A549 (cell line): ENCODE measurements at regions not wholly inside any gene's neighbourhood (a gene's known extent, or its start where the extent isn't known, plus 50 kb on each side); places are given as distances from the start of the nearest gene placed in this dataset.

Experiments used
- ATAC-seq, 2 experiments: fragments of 200-7000 bp in 1 of 2; fragments of >200 bp in 1 of 2; cut with Nextera tagmentation in 1 of 2; cut with Tn5 transposase in 1 of 2; 3 replicates each; pipeline versions ENCODE4 v1.8.0 to v1.9.1; 2018 to 2020; ENCODE audit warnings: mild to moderate bottlenecking in 1 of 2, moderate library complexity in 1 of 2
- CTCF ChIA-PET: fragments of 300-600 bp; sonication (Branson Sonifier 250); formaldehyde crosslinking; extraction: SDS; loops from one replicate; lab custom pipeline; 2021; ENCODE audit warnings: antibody characterized with exemption, inconsistent platforms; lab: Yijun Ruan, JAX
- POLR2A ChIA-PET: fragments of 350-600 bp; formaldehyde crosslinking; extraction: SDS; loops from one replicate; lab custom pipeline; 2021; ENCODE audit warnings: antibody characterized with exemption, inconsistent platforms; lab: Yijun Ruan, JAX
- DNase-seq, 2 experiments: peaks; one replicate each; pipeline versions ENCODE4 v3.0.0 to v3.0.0-alpha.2; 2011 to 2016; ENCODE audit warnings: low read depth in 1 of 2, low spot score in 1 of 2
- FAIRE-seq: peaks from 2 replicates; lab custom pipeline; 2011; peaks lifted over from hg19 to GRCh38; lab: Jason Lieb, UNC
- H3K27ac ChIP-seq, 2 experiments: fragments of >200 bp; sonication (Bioruptor Twin); formaldehyde crosslinking; 3 replicates each; pipeline ENCODE4 v1.5.1; 2016 to 2017
- H3K4me1 ChIP-seq: fragments of >200 bp; sonication (Bioruptor Twin); formaldehyde crosslinking; 3 replicates; pipeline ENCODE4 v1.6.1; 2016
- H3K4me2 ChIP-seq: fragments of >200 bp; sonication (Bioruptor Twin); formaldehyde crosslinking; 3 replicates; pipeline ENCODE4 v1.6.1; 2016
- H3K4me3 ChIP-seq: fragments of >200 bp; sonication (Bioruptor Twin); formaldehyde crosslinking; 3 replicates; pipeline ENCODE4 v1.5.1; 2016
- H3K9me3 ChIP-seq: fragments of >200 bp; sonication (Bioruptor Twin); formaldehyde crosslinking; 3 replicates; pipeline ENCODE4 v1.6.1; 2016
- CBX2 ChIP-seq: fragments of 200-600 bp; sonication (generic); IDR thresholded peaks from 2 replicates; pipeline ENCODE4 v1.6.1; 2016; ENCODE audit warnings: low read depth, mild to moderate bottlenecking, borderline replicate concordance
- CBX8 ChIP-seq: fragments of 200-600 bp; sonication (generic); IDR thresholded peaks from 2 replicates; pipeline ENCODE4 v1.6.1; 2016
- CHD4 ChIP-seq: fragments of 200-600 bp; sonication (generic); IDR thresholded peaks from 2 replicates; pipeline ENCODE4 v1.6.1; 2016; ENCODE audit warnings: antibody characterized with exemption, mild to moderate bottlenecking, borderline replicate concordance
- EHF ChIP-seq: fragments of 250-450 bp; sonication (Bioruptor Pico); IDR thresholded peaks from 2 replicates; pipeline ENCODE4 v1.5.0; 2020; ENCODE audit warnings: mild to moderate bottlenecking
- EHMT2 ChIP-seq: fragments of 200-600 bp; sonication (generic); IDR thresholded peaks from 2 replicates; pipeline ENCODE4 v1.6.1; 2016; ENCODE audit warnings: antibody characterized with exemption, low read depth, mild to moderate bottlenecking, moderate library complexity
- FOSL2 ChIP-seq, 2 experiments: fragments of 450-650 bp in 1 of 2; fragments of >200 bp in 1 of 2; sonication (Bioruptor Twin) in 1 of 2; formaldehyde crosslinking; IDR thresholded peaks; 2 replicates each; pipeline versions ENCODE4 v1.5.0 to v1.6.1; 2016 to 2020; ENCODE audit warnings: mild to moderate bottlenecking in 1 of 2, moderate library complexity in 1 of 2
- HDAC2 ChIP-seq: fragments of 200-600 bp; sonication (generic); IDR thresholded peaks from 2 replicates; pipeline ENCODE4 v1.6.1; 2016
- HOXB13 ChIP-seq: fragments of 250-450 bp; sonication (Bioruptor Pico); IDR thresholded peaks from 2 replicates; pipeline ENCODE4 v1.5.0; 2020; ENCODE audit warnings: low read depth, mild to moderate bottlenecking, moderate library complexity
- HOXB5 ChIP-seq: fragments of 250-450 bp; sonication (Bioruptor Pico); IDR thresholded peaks from 2 replicates; pipeline ENCODE4 v1.5.0; 2020; ENCODE audit warnings: mild to moderate bottlenecking, moderate library complexity
- JUNB ChIP-seq: fragments of >200 bp; sonication (Bioruptor Twin); formaldehyde crosslinking; IDR thresholded peaks from 2 replicates; pipeline ENCODE4 v1.6.1; 2016
- KDM1A ChIP-seq: fragments of 200-600 bp; sonication (generic); IDR thresholded peaks from 2 replicates; pipeline ENCODE4 v1.6.1; 2016; ENCODE audit warnings: low read depth, mild to moderate bottlenecking
- KDM5A ChIP-seq: fragments of 200-600 bp; sonication (generic); IDR thresholded peaks from 2 replicates; pipeline ENCODE4 v1.6.1; 2016; ENCODE audit warnings: antibody characterized with exemption, mild to moderate bottlenecking
- MAFK ChIP-seq: fragments of 450-650 bp; IDR thresholded peaks from 2 replicates; pipeline ENCODE4 v1.6.1; 2014; ENCODE audit not compliant: partially characterized antibody
- MAZ ChIP-seq: fragments of 150-350 bp; IDR thresholded peaks from 2 replicates; pipeline ENCODE4 v1.6.1; 2014; ENCODE audit warnings: antibody characterized with exemption, low read depth, low read length, borderline replicate concordance
- MYC ChIP-seq: IDR thresholded peaks from 2 replicates; pipeline ENCODE4 v1.6.1; 2012; ENCODE audit warnings: mild to moderate bottlenecking, inconsistent platforms, low read length, improper control_type of control experiment, borderline replicate concordance
- NR3C1 ChIP-seq: fragments of >200 bp; sonication (Bioruptor Twin); formaldehyde crosslinking; IDR thresholded peaks from 3 replicates; pipeline ENCODE4 v1.6.1; 2017
- PHF8 ChIP-seq: fragments of 200-600 bp; sonication (generic); IDR thresholded peaks from 2 replicates; pipeline ENCODE4 v1.6.1; 2016; ENCODE audit warnings: low read depth, mild to moderate bottlenecking, antibody characterized with exemption, moderate library complexity, borderline replicate concordance
- POLR2A ChIP-seq: IDR thresholded peaks from 2 replicates; pipeline ENCODE4 v1.6.1; 2012; ENCODE audit warnings: mild to moderate bottlenecking, low read length
- POLR2AphosphoS2 ChIP-seq: conservative IDR thresholded peaks from 2 replicates; pipeline ENCODE4 v1.6.1; 2012; ENCODE audit warnings: low read length, improper control_type of control experiment, inconsistent platforms
- RCOR1 ChIP-seq: fragments of 150-350 bp; IDR thresholded peaks from 2 replicates; pipeline ENCODE4 v1.6.1; 2014; ENCODE audit warnings: antibody characterized with exemption, low read length, low read depth
- SREBF2 ChIP-seq: fragments of 450-650 bp; IDR thresholded peaks from 2 replicates; pipeline ENCODE4 v1.6.1; 2014; ENCODE audit warnings: mild to moderate bottlenecking, moderate library complexity
- TP53 ChIP-seq: fragments of 250-450 bp; sonication (Bioruptor Pico); IDR thresholded peaks from 2 replicates; pipeline ENCODE4 v1.5.0; 2021; ENCODE audit warnings: mild to moderate bottlenecking, moderate library complexity
- ZC3H11A ChIP-seq: fragments of 450-650 bp; IDR thresholded peaks from 2 replicates; pipeline ENCODE4 v1.6.1; 2014; ENCODE audit warnings: antibody characterized with exemption, mild to moderate bottlenecking
- ZFP36 ChIP-seq: fragments of 450-650 bp; IDR thresholded peaks from 2 replicates; pipeline ENCODE4 v1.6.1; 2014; ENCODE audit warnings: borderline replicate concordance; ENCODE audit not compliant: partially characterized antibody
- WGBS: methylation state at CpG from one replicate; pipeline ENCODE4 v1.1.6; 2017; ENCODE audit errors: missing lambda C conversion rate; 5-methylcytosine and 5-hydroxymethylcytosine counted together
- TF ChIP-seq, protein P1 (sequence below): fragments of 250-450 bp; sonication (Bioruptor Pico); IDR thresholded peaks from 2 replicates; pipeline ENCODE4 v1.5.0; 2021; ENCODE audit warnings: mild to moderate bottlenecking, moderate library complexity, borderline replicate concordance
- TF ChIP-seq, protein P2 (sequence below): fragments of 450-650 bp; IDR thresholded peaks from 2 replicates; pipeline ENCODE4 v1.6.1; 2014; ENCODE audit warnings: antibody characterized with exemption
- TF ChIP-seq, protein P3 (sequence below): fragments of >200 bp; sonication (Bioruptor Twin); formaldehyde crosslinking; IDR thresholded peaks from 3 replicates; pipeline ENCODE4 v1.5.1; 2016
- TF ChIP-seq, protein P4 (sequence below): IDR thresholded peaks from 2 replicates; pipeline ENCODE4 v1.6.1; 2012
- TF ChIP-seq, protein P5 (sequence below): fragments of >200 bp; sonication (Bioruptor Twin); formaldehyde crosslinking; IDR thresholded peaks from 3 replicates; pipeline ENCODE4 v1.6.1; 2016

DNA sequence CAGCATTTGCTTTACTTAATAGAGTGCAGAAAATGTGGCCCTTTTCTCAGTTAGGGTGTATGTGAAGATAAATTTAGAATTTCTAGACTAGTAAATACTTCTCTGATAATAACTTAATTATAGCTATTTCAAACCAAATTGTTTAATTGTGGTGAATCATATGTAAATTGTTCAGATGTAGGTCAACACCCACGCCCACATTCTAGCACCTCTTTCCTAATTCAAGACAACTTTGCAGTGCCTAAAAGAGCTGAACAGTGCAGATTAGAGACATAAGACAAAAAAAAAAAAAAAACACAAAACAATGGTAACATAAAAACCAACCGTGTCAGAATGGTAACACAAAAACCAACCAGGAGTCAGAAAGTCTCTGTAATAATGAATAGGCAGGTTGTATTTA, 758.3 kb downstream of the USP25 start (continued):
- TF ChIP-seq CHD4 (no peak), ZC3H11A (no peak)

DNA sequence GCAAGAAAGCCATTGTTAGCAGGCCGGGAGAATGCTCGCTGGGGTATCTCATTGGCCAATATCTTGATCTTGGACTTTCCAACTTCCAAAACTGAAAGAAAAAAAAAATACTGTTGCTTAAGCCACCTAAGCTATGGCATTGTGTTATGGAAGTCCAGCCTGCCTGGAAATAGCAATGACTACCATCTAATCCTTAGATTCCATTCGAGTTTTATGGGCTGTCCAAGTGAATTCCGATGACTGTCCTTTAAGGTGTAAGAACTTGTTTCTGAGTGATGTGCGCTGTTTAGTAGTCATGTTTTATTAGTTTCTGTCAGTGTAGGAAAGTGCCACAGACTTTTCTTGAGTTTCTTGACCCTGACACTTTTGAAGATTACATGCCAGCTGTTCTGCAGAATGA, 762.6 kb downstream of the USP25 start:
- ATAC-seq = no peak
- TF ChIP-seq, protein P1, sequence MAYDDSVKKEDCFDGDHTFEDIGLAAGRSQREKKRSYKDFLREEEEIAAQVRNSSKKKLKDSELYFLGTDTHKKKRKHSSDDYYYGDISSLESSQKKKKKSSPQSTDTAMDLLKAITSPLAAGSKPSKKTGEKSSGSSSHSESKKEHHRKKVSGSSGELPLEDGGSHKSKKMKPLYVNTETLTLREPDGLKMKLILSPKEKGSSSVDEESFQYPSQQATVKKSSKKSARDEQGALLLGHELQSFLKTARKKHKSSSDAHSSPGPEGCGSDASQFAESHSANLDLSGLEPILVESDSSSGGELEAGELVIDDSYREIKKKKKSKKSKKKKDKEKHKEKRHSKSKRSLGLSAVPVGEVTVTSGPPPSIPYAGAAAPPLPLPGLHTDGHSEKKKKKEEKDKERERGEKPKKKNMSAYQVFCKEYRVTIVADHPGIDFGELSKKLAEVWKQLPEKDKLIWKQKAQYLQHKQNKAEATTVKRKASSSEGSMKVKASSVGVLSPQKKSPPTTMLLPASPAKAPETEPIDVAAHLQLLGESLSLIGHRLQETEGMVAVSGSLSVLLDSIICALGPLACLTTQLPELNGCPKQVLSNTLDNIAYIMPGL (CRISPR knock-in tag) = no peak
- TF ChIP-seq RCOR1 = no peak
- no peak for TF ChIP-seq FOSL2 (IDR thresholded peaks at IDR 0.05)
- no peak for TF ChIP-seq FOSL2 (CRISPR knock-in tag; IDR thresholded peaks at IDR 0.05)
- no peak for TF ChIP-seq PHF8
- TF ChIP-seq MAFK = no peak
- no peak for TF ChIP-seq KDM1A
- TF ChIP-seq TP53 (CRISPR knock-in tag) = no peak
- no peak for TF ChIP-seq CBX2
- POLR2A ChIA-PET = no interaction called here
- H3K4me3 ChIP-seq = no peak overlapping the region
- no peak overlapping the region for H3K4me2 ChIP-seq
- H3K9me3 ChIP-seq = no peaks in the 10 kb centered on the region
- CTCF ChIA-PET = no interaction called here
- no peak for DNase-seq
- H3K4me1 ChIP-seq = no peaks in the 10 kb centered on the region
- H3K27ac ChIP-seq = no peak overlapping the region
- no peak for FAIRE-seq
- 97% methylated on average over 5 of the region's 5 CpGs for WGBS

DNA sequence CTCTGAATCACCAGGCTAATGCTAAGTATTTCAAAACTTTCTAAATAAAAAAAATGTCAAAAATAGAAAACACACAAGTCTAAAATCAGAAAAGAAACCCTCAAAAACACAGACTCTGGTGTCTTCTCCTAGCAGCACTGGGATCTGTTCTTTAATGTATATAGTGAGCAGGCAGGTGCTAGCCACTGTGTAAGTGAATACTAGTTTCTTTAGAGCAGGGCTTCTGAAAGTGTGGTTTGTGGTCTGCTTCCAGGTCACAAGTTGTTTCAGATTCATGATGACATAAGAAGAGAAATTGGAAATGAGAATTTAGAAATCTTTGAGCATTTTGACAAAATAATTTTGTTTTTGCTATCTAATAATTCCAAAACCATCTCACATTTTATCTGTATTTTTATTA, 763.1 kb downstream of the USP25 start:
- H3K4me1 ChIP-seq = no peaks in the 10 kb centered on the region
- no peak for TF ChIP-seq EHF (CRISPR knock-in tag)
- no peak for TF ChIP-seq HOXB13 (CRISPR knock-in tag)
- no peak for TF ChIP-seq MYC
- TF ChIP-seq FOSL2 (IDR thresholded peaks at IDR 0.05) = no peak
- no peak for TF ChIP-seq FOSL2 (CRISPR knock-in tag; IDR thresholded peaks at IDR 0.05)
- TF ChIP-seq, protein P2, sequence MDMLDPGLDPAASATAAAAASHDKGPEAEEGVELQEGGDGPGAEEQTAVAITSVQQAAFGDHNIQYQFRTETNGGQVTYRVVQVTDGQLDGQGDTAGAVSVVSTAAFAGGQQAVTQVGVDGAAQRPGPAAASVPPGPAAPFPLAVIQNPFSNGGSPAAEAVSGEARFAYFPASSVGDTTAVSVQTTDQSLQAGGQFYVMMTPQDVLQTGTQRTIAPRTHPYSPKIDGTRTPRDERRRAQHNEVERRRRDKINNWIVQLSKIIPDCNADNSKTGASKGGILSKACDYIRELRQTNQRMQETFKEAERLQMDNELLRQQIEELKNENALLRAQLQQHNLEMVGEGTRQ = no peak
- no peak for TF ChIP-seq SREBF2
- no peak for TF ChIP-seq CHD4
- no peak for TF ChIP-seq ZFP36
- TF ChIP-seq NR3C1 = no peak
- no peak for TF ChIP-seq POLR2AphosphoS2
- TF ChIP-seq MAFK = no peak
- TF ChIP-seq KDM5A = no peak
- TF ChIP-seq CBX8 = no peak
- no peak for TF ChIP-seq EHMT2
- TF ChIP-seq, all 56 proteins: peak for 0
- H3K27ac ChIP-seq = no peak overlapping the region
- no peak for DNase-seq
- POLR2A ChIA-PET = no interaction called here
- ATAC-seq = no peak
- no peak for FAIRE-seq
- H3K9me3 ChIP-seq = no peaks in the 10 kb centered on the region
- no peak overlapping the region for H3K4me3 ChIP-seq
- CTCF ChIA-PET = interaction anchor here (0.9 kb wide), 1 partner anchor 124 kb away, joined by 3 read pairs; no protein-coding TSS in a partner anchor
- H3K4me2 ChIP-seq = no peak overlapping the region

DNA sequence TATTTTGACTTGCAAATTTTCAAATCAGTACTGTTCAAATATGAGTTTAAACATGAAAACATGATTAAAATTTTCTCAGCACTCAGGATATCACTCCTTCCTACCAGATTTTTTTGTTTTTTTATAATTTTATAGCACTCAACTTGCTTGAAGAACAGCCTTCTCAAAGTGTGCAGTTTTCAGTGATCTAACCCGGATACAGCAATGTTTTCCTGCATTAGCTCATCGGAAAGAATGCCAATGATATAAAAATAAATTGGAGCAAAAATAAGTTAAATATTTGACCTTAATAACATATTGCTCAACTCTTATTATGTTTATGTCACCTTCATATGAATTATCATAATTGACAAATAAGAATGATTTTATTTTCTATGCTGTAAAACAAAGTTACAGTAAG, 766.8 kb downstream of the USP25 start:
- 86% methylated on average over 2 of the region's 2 CpGs for WGBS
- POLR2A ChIA-PET = no interaction called here
- H3K4me3 ChIP-seq = no peak overlapping the region
- no peak for TF ChIP-seq POLR2A
- TF ChIP-seq CHD4 = no peak
- TF ChIP-seq, protein P3, sequence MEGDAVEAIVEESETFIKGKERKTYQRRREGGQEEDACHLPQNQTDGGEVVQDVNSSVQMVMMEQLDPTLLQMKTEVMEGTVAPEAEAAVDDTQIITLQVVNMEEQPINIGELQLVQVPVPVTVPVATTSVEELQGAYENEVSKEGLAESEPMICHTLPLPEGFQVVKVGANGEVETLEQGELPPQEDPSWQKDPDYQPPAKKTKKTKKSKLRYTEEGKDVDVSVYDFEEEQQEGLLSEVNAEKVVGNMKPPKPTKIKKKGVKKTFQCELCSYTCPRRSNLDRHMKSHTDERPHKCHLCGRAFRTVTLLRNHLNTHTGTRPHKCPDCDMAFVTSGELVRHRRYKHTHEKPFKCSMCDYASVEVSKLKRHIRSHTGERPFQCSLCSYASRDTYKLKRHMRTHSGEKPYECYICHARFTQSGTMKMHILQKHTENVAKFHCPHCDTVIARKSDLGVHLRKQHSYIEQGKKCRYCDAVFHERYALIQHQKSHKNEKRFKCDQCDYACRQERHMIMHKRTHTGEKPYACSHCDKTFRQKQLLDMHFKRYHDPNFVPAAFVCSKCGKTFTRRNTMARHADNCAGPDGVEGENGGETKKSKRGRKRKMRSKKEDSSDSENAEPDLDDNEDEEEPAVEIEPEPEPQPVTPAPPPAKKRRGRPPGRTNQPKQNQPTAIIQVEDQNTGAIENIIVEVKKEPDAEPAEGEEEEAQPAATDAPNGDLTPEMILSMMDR = no peak
- no peak for TF ChIP-seq CBX8
- TF ChIP-seq, protein P4, sequence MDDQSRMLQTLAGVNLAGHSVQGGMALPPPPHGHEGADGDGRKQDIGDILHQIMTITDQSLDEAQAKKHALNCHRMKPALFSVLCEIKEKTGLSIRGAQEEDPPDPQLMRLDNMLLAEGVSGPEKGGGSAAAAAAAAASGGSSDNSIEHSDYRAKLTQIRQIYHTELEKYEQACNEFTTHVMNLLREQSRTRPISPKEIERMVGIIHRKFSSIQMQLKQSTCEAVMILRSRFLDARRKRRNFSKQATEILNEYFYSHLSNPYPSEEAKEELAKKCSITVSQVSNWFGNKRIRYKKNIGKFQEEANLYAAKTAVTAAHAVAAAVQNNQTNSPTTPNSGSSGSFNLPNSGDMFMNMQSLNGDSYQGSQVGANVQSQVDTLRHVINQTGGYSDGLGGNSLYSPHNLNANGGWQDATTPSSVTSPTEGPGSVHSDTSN = no peak
- TF ChIP-seq HDAC2 = no peak
- no peak for TF ChIP-seq HOXB5 (CRISPR knock-in tag)
- TF ChIP-seq JUNB = no peak
- no peak for TF ChIP-seq MAZ
- TF ChIP-seq, protein P5, sequence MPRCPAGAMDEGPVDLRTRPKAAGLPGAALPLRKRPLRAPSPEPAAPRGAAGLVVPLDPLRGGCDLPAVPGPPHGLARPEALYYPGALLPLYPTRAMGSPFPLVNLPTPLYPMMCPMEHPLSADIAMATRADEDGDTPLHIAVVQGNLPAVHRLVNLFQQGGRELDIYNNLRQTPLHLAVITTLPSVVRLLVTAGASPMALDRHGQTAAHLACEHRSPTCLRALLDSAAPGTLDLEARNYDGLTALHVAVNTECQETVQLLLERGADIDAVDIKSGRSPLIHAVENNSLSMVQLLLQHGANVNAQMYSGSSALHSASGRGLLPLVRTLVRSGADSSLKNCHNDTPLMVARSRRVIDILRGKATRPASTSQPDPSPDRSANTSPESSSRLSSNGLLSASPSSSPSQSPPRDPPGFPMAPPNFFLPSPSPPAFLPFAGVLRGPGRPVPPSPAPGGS = no peak

More for the DNA sequence above, 766.8 kb downstream of the USP25 start:
- no peak overlapping the region for H3K4me2 ChIP-seq
- CTCF ChIA-PET = no interaction called here
- ATAC-seq (no peak), FAIRE-seq (no peak), DNase-seq (no peak)
- no peak overlapping the region for H3K27ac ChIP-seq
- no peaks in the 10 kb centered on the region for H3K9me3 ChIP-seq
- no peaks in the 10 kb centered on the region for H3K4me1 ChIP-seq
